Mucosa of rectum (tissue), 2 donors: ENCODE measurements at regions not wholly inside any gene's neighbourhood (a gene's known extent, or its start where the extent isn't known, plus 50 kb on each side); places are given as distances from the start of the nearest gene placed in this dataset.

Experiments used
- H3K27ac ChIP-seq, 2 donors: one replicate each; pipeline ENCODE4 v1.7.0; 2013; ENCODE audit warnings: inconsistent platforms in 2 of 2, low read depth in 2 of 2, low read length in 2 of 2
- H3K27me3 ChIP-seq, 2 donors: one replicate each; pipeline ENCODE4 v1.7.0; 2013; ENCODE audit warnings: low read length in 2 of 2; ENCODE audit not compliant: control insufficient read depth in 2 of 2, insufficient read depth in 2 of 2
- H3K36me3 ChIP-seq, 2 donors: one replicate each; pipeline ENCODE4 v1.7.0; 2013; ENCODE audit warnings: low read length in 2 of 2; ENCODE audit not compliant: control insufficient read depth in 2 of 2, insufficient read depth in 2 of 2
- H3K4me1 ChIP-seq, 2 donors: one replicate each; pipeline ENCODE4 v1.7.0; 2013; ENCODE audit warnings: low read length in 2 of 2, mild to moderate bottlenecking in 1 of 2; ENCODE audit not compliant: control insufficient read depth in 2 of 2, insufficient read depth in 2 of 2
- H3K4me3 ChIP-seq, 2 donors: one replicate each; pipeline ENCODE4 v1.7.0; 2013; ENCODE audit warnings: low read length in 2 of 2
- H3K9ac ChIP-seq, 2 donors: one replicate each; pipeline ENCODE4 v1.7.0; 2013; ENCODE audit warnings: low read length in 2 of 2, low read depth in 1 of 2, mild to moderate bottlenecking in 1 of 2
- H3K9me3 ChIP-seq, 2 donors: one replicate each; pipeline ENCODE4 v1.7.0; 2013; ENCODE audit warnings: low read length in 2 of 2; ENCODE audit not compliant: control insufficient read depth in 2 of 2
- donor health status: healthy.
- donor health status: Normal muscosa, but diverticular disease.

- Histone ChIP-seq H3K9me3 (no peaks in the 10 kb centered on the region), H3K27me3 (no peaks in the 10 kb centered on the region), H3K4me1 (peaks cover 0 to 2% of the 10 kb centered on the region in 2 donors), H3K27ac (no peak overlapping the region), H3K4me3 (no peak overlapping the region), H3K9ac (no peak overlapping the region), H3K36me3 (no peaks in the 10 kb centered on the region)
Measured at GRCh38 chr4:186775902-186776301, 52.2 kb upstream of the FAT1 start.

- Histone ChIP-seq H3K36me3 (no peaks in the 10 kb centered on the region), H3K4me3 (no peak overlapping the region), H3K27me3 (no peaks in the 10 kb centered on the region), H3K9me3 (no peaks in the 10 kb centered on the region), H3K27ac (no peak overlapping the region), H3K4me1 (peaks cover 0 to 2% of the 10 kb centered on the region in 2 donors), H3K9ac (no peak overlapping the region)
Measured at GRCh38 chr4:186778134-186778533, 54.5 kb upstream of the FAT1 start.

GRCh38 chr4:186780291-186781031 is 56.8 kb upstream of the FAT1 start:
- Histone ChIP-seq H3K9ac (no peak overlapping the region), H3K27me3 (no peaks in the 10 kb centered on the region), H3K27ac (no peak overlapping the region), H3K4me3 (no peak overlapping the region), H3K9me3 (no peaks in the 10 kb centered on the region), H3K36me3 (no peaks in the 10 kb centered on the region), H3K4me1 (peaks cover 0 to 2% of the 10 kb centered on the region in 2 donors)

GRCh38 chr4:186781032-186781917 is 57.6 kb upstream of the FAT1 start:
- no peaks in the 10 kb centered on the region for H3K36me3 ChIP-seq
- no peak overlapping the region for H3K9ac ChIP-seq

GRCh38 chr4:186782302-186782701 is 58.6 kb upstream of the FAT1 start:
- no peaks in the 10 kb centered on the region for H3K9me3 ChIP-seq
- H3K4me3 ChIP-seq: no peak overlapping the region
- H3K36me3 ChIP-seq: no peaks in the 10 kb centered on the region
- H3K4me1 ChIP-seq: peaks cover 0 to 2% of the 10 kb centered on the region in 2 donors
- no peak overlapping the region for H3K27ac ChIP-seq
- no peaks in the 10 kb centered on the region for H3K27me3 ChIP-seq
- no peak overlapping the region for H3K9ac ChIP-seq

More at GRCh38 chr4:186781032-186781917, 57.6 kb upstream of the FAT1 start:
- H3K27ac ChIP-seq: no peak overlapping the region
- peaks cover 0 to 2% of the 10 kb centered on the region in 2 donors for H3K4me1 ChIP-seq
- no peaks in the 10 kb centered on the region for H3K27me3 ChIP-seq
- no peaks in the 10 kb centered on the region for H3K9me3 ChIP-seq
- H3K4me3 ChIP-seq: no peak overlapping the region

GRCh38 chr4:186787536-186787935 is 63.9 kb upstream of the FAT1 start:
- no peak overlapping the region for H3K9ac ChIP-seq
- no peaks in the 10 kb centered on the region for H3K36me3 ChIP-seq
- no peaks in the 10 kb centered on the region for H3K9me3 ChIP-seq
- H3K4me1 ChIP-seq: no peaks in the 10 kb centered on the region
- H3K4me3 ChIP-seq: no peak overlapping the region
- no peaks in the 10 kb centered on the region for H3K27me3 ChIP-seq
- H3K27ac ChIP-seq: no peak overlapping the region

GRCh38 chr4:186789651-186790050 is 66.0 kb upstream of the FAT1 start:
- no peak overlapping the region for H3K4me3 ChIP-seq
- no peak overlapping the region for H3K27ac ChIP-seq

GRCh38 chr4:186790630-186791029 is 67.0 kb upstream of the FAT1 start:
- H3K27me3 ChIP-seq: no peaks in the 10 kb centered on the region
- H3K9ac ChIP-seq: no peak overlapping the region
- H3K9me3 ChIP-seq: no peaks in the 10 kb centered on the region
- no peaks in the 10 kb centered on the region for H3K36me3 ChIP-seq
- no peak overlapping the region for H3K4me3 ChIP-seq
- H3K27ac ChIP-seq: no peak overlapping the region
- H3K4me1 ChIP-seq: no peaks in the 10 kb centered on the region

More at GRCh38 chr4:186789651-186790050, 66.0 kb upstream of the FAT1 start:
- Histone ChIP-seq H3K9ac (no peak overlapping the region), H3K36me3 (no peaks in the 10 kb centered on the region), H3K9me3 (no peaks in the 10 kb centered on the region), H3K4me1 (no peaks in the 10 kb centered on the region), H3K27me3 (no peaks in the 10 kb centered on the region)

GRCh38 chr4:186792728-186793366 is 69.2 kb upstream of the FAT1 start:
- Histone ChIP-seq H3K9me3 (no peaks in the 10 kb centered on the region), H3K27me3 (no peaks in the 10 kb centered on the region), H3K4me1 (no peaks in the 10 kb centered on the region), H3K27ac (no peak overlapping the region), H3K4me3 (no peak overlapping the region), H3K9ac (no peak overlapping the region), H3K36me3 (no peaks in the 10 kb centered on the region)
